Stimulated activated naive B cell treated with anti-CD40 and anti-IgM and Interleukin-4, amounts not matched to agents 10 μg/mL and 1 μg/mL and 100 μg/mL, for 72 hours (primary cell): ENCODE measurements at regions not wholly inside any gene's neighbourhood (a gene's known extent, or its start where the extent isn't known, plus 50 kb on each side); places are given as distances from the start of the nearest gene placed in this dataset.
"Not testable (repeated sequence)": the region's sequence is repeated elsewhere in the genome, so short reads cannot be mapped to it uniquely, and the experiment has no call there.

ENCODE experiments used
- ATAC-seq, 2 donors: fragments of 150-1000 bp; cut with Tn5 transposase; replicated peaks; 2 replicates each; pipeline ENCODE4 v1.10.0; 2021; ENCODE audit warnings: moderate library complexity in 1 of 2
- DNase-seq: peaks from one replicate; pipeline ENCODE4 v3.0.0; 2021
- H3K27ac Mint-ChIP-seq: one replicate; pipeline ENCODE4 v1.8.0; 2022; ENCODE audit warnings: mild to moderate bottlenecking, mixed read lengths
- H3K27me3 Mint-ChIP-seq, 2 donors: one replicate each; pipeline ENCODE4 v1.8.0; 2022; ENCODE audit warnings: mixed read lengths in 2 of 2
- H3K36me3 Mint-ChIP-seq, 2 donors: one replicate each; pipeline ENCODE4 v1.8.0; 2022; ENCODE audit warnings: mixed read lengths in 2 of 2, mild to moderate bottlenecking in 1 of 2
- H3K4me1 Mint-ChIP-seq, 2 donors: one replicate each; pipeline ENCODE4 v1.8.0; 2022; ENCODE audit warnings: mixed read lengths in 2 of 2, mild to moderate bottlenecking in 1 of 2
- H3K4me3 Mint-ChIP-seq, 2 donors: one replicate each; pipeline ENCODE4 v1.8.0; 2022; ENCODE audit warnings: mild to moderate bottlenecking in 2 of 2, mixed read lengths in 2 of 2, moderate library complexity in 1 of 2
- H3K9me3 Mint-ChIP-seq, 2 donors: one replicate each; pipeline ENCODE4 v1.8.0; 2022; ENCODE audit warnings: mixed read lengths in 2 of 2, mild to moderate bottlenecking in 1 of 2

DNA sequence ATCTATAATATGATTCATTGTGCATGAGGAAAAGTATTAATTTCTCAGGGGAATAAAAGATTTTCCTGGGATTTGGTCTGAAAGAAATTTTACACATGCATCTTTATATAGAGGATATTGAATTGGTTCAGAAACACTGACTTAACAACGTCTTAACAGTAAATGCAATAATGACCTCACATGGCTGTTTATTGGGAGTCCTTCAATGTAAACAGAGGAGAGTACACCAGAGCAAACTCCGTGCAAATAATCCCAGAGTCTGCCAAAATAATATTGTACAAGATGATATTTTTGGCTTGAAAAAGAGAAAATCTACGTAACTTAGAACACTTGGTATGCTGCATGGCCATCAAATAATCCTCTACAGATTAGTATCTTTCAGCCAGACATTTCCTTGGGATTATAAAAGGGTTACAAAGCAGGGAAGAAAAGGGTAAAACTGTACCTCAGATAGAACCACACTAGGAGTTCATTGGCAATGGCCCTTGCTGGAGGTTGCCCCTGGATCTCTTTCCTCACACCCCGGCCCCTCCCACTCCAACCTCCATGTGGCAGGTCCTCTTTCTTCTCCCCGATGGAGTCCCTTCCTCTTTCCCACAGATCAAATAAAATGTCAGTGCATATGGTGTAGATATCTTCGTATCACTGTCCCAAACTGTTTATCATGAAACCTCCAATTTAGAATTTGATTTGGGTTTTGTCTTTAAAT is 196.4 kb downstream of the EVX1 start:
- peaks cover 19 to 23% of the 10 kb centered on the region in 2 donors for H3K27me3 Mint-ChIP-seq
- H3K4me1 Mint-ChIP-seq, result no peaks in the 10 kb centered on the region

DNA sequence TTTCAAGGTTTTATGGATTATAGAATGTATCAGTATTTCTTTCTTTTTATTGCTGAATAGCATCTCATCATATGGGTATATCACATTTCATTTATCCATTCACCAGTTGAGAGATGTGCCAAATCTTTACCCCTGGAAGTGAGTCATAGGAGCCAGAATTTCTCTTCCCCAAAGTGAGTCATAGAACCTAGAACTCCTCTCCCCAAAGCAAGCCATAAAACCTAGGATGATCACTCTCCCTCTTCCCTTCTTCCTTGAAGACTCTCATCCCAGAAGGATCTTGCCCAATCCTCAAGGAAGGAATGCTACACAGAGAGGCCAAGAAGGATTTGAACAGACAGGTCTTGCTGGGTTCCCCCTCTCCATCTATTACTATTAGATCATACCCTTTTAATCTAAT is 199.9 kb downstream of the EVX1 start:
- Mint-ChIP-seq H3K4me3 (no peak overlapping the region), H3K4me1 (no peaks in the 10 kb centered on the region), H3K36me3 (no peaks in the 10 kb centered on the region), H3K9me3 (no peaks in the 10 kb centered on the region), H3K27me3 (peaks cover 12 to 31% of the 10 kb centered on the region in 2 donors), H3K27ac (no peak overlapping the region)
- DNase-seq (no peak), ATAC-seq (no peak)

More for the DNA sequence above, 196.4 kb downstream of the EVX1 start:
- Mint-ChIP-seq H3K9me3 (no peaks in the 10 kb centered on the region), H3K4me3 (no peak overlapping the region), H3K36me3 (no peaks in the 10 kb centered on the region), H3K27ac (no peak overlapping the region)
- ATAC-seq (no peak), DNase-seq (no peak)

DNA sequence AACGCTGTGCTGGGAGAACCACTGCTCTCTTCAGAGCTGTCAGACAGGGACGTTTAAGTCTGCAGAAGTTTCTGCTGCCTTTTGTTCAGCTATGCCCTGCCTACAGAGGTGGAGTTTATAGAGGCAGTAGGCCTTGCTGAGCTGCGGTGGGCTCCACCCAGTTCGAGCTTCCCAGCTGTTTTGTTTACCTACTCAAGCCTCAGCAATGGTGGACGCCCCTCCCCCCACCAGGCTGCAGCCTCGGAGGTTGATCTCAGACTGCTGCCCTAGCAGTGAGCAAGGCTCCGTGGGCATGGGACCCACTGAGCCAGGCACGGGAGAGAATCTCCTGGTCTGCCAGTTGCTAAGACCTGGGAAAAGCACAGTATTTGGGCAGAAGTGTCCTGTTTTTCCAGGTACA is 206.4 kb downstream of the EVX1 start:
- not testable (repeated sequence) for H3K4me1 Mint-ChIP-seq, H3K4me3 Mint-ChIP-seq, H3K9me3 Mint-ChIP-seq, H3K27ac Mint-ChIP-seq, H3K36me3 Mint-ChIP-seq, DNase-seq, ATAC-seq
- peaks cover 30 to 45% of the 10 kb centered on the region in 2 donors for H3K27me3 Mint-ChIP-seq

DNA sequence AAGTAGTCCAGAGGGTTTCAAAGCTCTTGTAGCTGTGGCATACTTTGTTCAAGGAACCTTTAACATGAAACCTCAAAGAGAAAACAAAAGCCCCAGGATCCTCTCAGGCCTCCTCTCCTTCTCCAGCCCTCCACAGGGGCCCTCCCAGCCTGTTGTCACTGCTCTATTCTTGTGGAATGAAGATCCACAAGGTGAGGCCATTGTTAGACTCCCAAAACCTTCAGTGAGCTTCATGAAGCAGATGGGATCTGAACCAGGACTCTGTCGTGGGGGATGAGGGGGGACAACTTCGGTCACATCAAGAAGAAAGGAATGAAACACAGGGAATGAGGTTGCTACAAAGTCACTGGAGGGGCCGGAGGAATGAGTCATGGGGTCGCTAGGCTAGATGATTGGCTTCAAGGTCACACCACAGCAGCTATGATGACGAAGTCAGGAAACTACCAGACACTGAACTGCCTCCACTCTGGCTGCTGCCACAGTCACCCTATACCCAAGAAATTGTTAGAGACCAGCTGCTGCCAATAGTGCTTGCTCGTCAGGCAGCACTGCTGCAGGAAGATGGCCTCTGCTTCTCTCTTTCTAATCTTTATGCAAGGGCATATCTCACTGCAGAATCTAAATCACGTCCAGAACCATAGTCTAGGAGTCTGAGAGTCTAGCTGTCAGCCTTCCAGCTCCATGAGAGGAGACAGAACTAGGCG is 208.8 kb downstream of the HIBADH start:
- no peak overlapping the region for H3K27ac Mint-ChIP-seq
- peaks cover 25 to 33% of the 10 kb centered on the region in 2 donors for H3K27me3 Mint-ChIP-seq
- no peak overlapping the region for H3K4me3 Mint-ChIP-seq
- no peaks in the 10 kb centered on the region for H3K9me3 Mint-ChIP-seq
- H3K36me3 Mint-ChIP-seq, result no peaks in the 10 kb centered on the region
- no peaks in the 10 kb centered on the region for H3K4me1 Mint-ChIP-seq
- no peak for DNase-seq
- no peak for ATAC-seq

DNA sequence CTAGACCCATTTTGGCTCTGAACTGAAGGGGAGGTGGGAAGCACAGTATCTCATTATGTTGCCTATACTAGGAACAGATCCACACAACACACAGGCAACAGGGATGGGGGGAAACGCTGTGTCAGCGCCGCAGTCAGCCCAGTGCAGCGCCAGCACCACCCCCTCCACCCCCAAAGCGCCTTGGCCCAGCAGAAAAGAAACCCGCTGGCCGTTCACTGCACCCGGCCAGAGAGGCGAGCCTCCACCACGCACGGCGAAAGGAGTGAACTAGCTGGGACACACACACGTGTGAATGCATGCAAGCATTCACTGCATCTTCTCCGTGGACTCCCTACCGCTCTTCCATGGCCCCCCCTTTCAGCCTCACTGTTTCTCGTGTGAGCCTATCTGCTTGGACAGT is 205.6 kb downstream of the HIBADH start:
- DNase-seq, H3K4me3 Mint-ChIP-seq, H3K4me1 Mint-ChIP-seq, ATAC-seq, H3K9me3 Mint-ChIP-seq, H3K27ac Mint-ChIP-seq, H3K36me3 Mint-ChIP-seq: not testable (repeated sequence)
- peaks cover 22 to 29% of the 10 kb centered on the region in 2 donors for H3K27me3 Mint-ChIP-seq

- not testable (repeated sequence) for DNase-seq, H3K36me3 Mint-ChIP-seq, ATAC-seq, H3K9me3 Mint-ChIP-seq, H3K27ac Mint-ChIP-seq, H3K4me3 Mint-ChIP-seq, H3K4me1 Mint-ChIP-seq
- peaks cover 21 to 29% of the 10 kb centered on the region in 2 donors for H3K27me3 Mint-ChIP-seq
Measured at GRCh38 chr7:27457603-27458565, 204.8 kb downstream of the HIBADH start.

GRCh38 chr7:27459021-27459730 is 203.5 kb downstream of the HIBADH start:
- ATAC-seq, result no peak
- H3K36me3 Mint-ChIP-seq, result no peaks in the 10 kb centered on the region
- H3K27ac Mint-ChIP-seq, result no peak overlapping the region
- DNase-seq, result no peak
- no peaks in the 10 kb centered on the region for H3K9me3 Mint-ChIP-seq
- H3K4me3 Mint-ChIP-seq, result no peak overlapping the region
- peaks cover 21 to 22% of the 10 kb centered on the region in 2 donors for H3K27me3 Mint-ChIP-seq
- no peaks in the 10 kb centered on the region for H3K4me1 Mint-ChIP-seq

- no peak for DNase-seq
- no peaks in the 10 kb centered on the region for H3K36me3 Mint-ChIP-seq
- H3K4me1 Mint-ChIP-seq, result no peaks in the 10 kb centered on the region
- no peak overlapping the region for H3K27ac Mint-ChIP-seq
- no peaks in the 10 kb centered on the region for H3K9me3 Mint-ChIP-seq
- ATAC-seq, result no peak
- H3K4me3 Mint-ChIP-seq, result no peak overlapping the region
- peaks cover 19% of the 10 kb centered on the region in 2 donors for H3K27me3 Mint-ChIP-seq
Measured at GRCh38 chr7:27459731-27460053, 203.0 kb downstream of the HIBADH start.

DNA sequence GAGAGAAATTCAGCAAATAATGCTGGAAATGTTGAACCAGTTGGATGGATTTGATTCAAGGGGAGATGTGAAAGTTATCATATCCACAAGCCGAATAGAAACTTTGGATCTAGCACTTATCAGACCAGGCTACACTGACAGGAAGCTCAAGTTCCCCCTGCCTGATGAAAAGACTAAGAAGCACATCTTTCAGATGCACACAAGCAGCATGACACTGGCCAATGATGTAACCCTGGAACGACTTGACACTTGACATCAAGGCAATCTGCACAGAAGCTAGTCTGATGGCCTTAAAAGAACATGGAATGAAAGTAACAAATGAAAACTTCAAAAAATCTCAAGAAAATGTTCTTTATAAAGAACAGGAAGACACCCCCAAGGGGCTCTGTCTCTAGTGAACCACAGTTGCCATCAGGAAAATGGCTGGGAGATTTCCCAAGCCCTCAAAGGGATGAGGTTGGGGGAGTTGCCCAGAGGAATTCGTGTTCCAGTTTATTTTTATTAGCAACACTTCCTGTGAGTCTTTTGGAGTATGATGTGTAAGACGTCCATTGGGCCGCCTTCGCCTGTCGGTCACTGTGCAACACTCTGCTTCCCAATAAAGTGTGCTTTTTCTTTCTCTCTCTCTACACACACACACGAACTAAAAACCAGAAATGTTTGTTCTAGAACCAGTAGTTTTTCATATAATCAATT is 200.0 kb downstream of the HIBADH start:
- H3K4me3 Mint-ChIP-seq, result no peak overlapping the region
- H3K36me3 Mint-ChIP-seq, result no peaks in the 10 kb centered on the region
- DNase-seq (no peak), ATAC-seq (no peak)
- H3K4me1 Mint-ChIP-seq, result no peaks in the 10 kb centered on the region
- H3K9me3 Mint-ChIP-seq, result no peaks in the 10 kb centered on the region
- H3K27me3 Mint-ChIP-seq, result peaks cover 28 to 36% of the 10 kb centered on the region in 2 donors
- no peak overlapping the region for H3K27ac Mint-ChIP-seq

DNA sequence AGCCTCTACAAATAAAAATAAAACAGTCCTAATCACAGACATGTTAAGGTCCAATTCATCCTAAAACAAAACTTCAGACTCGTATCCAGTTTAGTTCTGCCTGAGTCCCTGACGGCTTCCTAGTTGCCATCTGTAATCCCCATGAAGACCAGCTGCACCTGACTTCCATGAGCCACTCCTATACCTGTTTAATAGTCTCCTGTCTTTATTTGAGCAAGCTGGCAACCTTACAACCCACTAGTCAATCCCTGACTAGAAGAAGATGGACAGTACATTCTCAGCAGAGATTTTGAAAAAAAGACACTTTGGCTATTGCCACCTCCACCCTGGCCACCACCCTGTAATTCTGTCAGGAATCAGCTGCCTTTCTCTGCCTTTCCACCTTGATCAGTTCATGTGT is 197.7 kb downstream of the HIBADH start:
- Mint-ChIP-seq H3K27ac (no peak overlapping the region), H3K9me3 (no peaks in the 10 kb centered on the region), H3K4me1 (no peaks in the 10 kb centered on the region), H3K4me3 (no peak overlapping the region), H3K36me3 (no peaks in the 10 kb centered on the region), H3K27me3 (peaks cover 28 to 36% of the 10 kb centered on the region in 2 donors)
- ATAC-seq (no peak), DNase-seq (no peak)

GRCh38 chr7:27466703-27467102 is 196.0 kb downstream of the HIBADH start:
- Mint-ChIP-seq H3K27me3 (peaks cover 32 to 37% of the 10 kb centered on the region in 2 donors), H3K36me3 (no peaks in the 10 kb centered on the region), H3K4me1 (no peaks in the 10 kb centered on the region), H3K4me3 (no peak overlapping the region), H3K9me3 (no peaks in the 10 kb centered on the region), H3K27ac (no peak overlapping the region)
- DNase-seq (no peak), ATAC-seq (no peak)

GRCh38 chr7:27472043-27472442 is 190.6 kb downstream of the HIBADH start:
- H3K36me3 Mint-ChIP-seq, result no peaks in the 10 kb centered on the region
- ATAC-seq (no peak), DNase-seq (no peak)
- no peak overlapping the region for H3K27ac Mint-ChIP-seq
- H3K4me1 Mint-ChIP-seq, result no peaks in the 10 kb centered on the region
- peaks cover 19 to 20% of the 10 kb centered on the region in 2 donors for H3K27me3 Mint-ChIP-seq
- H3K4me3 Mint-ChIP-seq, result no peak overlapping the region
- no peaks in the 10 kb centered on the region for H3K9me3 Mint-ChIP-seq
